Suprapubic skin (tissue), 3 donors: ENCODE measurements at regions not wholly inside any gene's neighbourhood (a gene's known extent, or its start where the extent isn't known, plus 50 kb on each side); places are given as distances from the start of the nearest gene placed in this dataset.

ENCODE experiments used
- CTCF ChIP-seq, 2 donors: fragments of 200-600 bp in 1 of 2; fragments of 450-650 bp in 1 of 2; sonication (generic) in 1 of 2; IDR thresholded peaks; one replicate each; pipeline ENCODE4 v1.5.1; 2016 to 2019; ENCODE audit warnings: antibody characterized with exemption in 2 of 2, mild to moderate bottlenecking in 1 of 2, moderate library complexity in 1 of 2
- EP300 ChIP-seq: sonication (generic); formaldehyde crosslinking; IDR thresholded peaks from one replicate; pipeline ENCODE4 v1.6.1; 2017; ENCODE audit warnings: antibody characterized with exemption
- POLR2A ChIP-seq, 2 donors: fragments of 450-650 bp; IDR thresholded peaks; one replicate each; pipeline ENCODE4 v1.6.1; 2017; ENCODE audit warnings: antibody characterized with exemption in 2 of 2, mild to moderate bottlenecking in 2 of 2, moderate library complexity in 2 of 2

- no peak for TF ChIP-seq CTCF (IDR thresholded peaks at IDR 0.05)
- TF ChIP-seq POLR2A (IDR thresholded peaks at IDR 0.05), result no peak
- TF ChIP-seq EP300, result no peak
Observed at GRCh38 chr2:151103551-151103950, 158.1 kb downstream of the RBM43 start.
